LNCAP (cell line): ENCODE measurements at regions not wholly inside any gene's neighbourhood (a gene's known extent, or its start where the extent isn't known, plus 50 kb on each side); places are given as distances from the start of the nearest gene placed in this dataset.

Experiments used
- CTCF ChIP-seq: fragments of 450-650 bp; IDR thresholded peaks from 2 replicates; pipeline ENCODE4 v1.5.1; 2017; ENCODE audit warnings: mild to moderate bottlenecking

- TF ChIP-seq CTCF = no peak
Observed at GRCh38 chr1:117770981-117771531, 158.4 kb downstream of the GDAP2 start.

GRCh38 chr1:117779364-117779763 lies 150.1 kb downstream of the GDAP2 start:
- TF ChIP-seq CTCF = no peak

- TF ChIP-seq CTCF = no peak
Observed at GRCh38 chr1:117780687-117781475, 148.5 kb downstream of the GDAP2 start.

GRCh38 chr1:117782056-117782455 lies 147.4 kb downstream of the GDAP2 start:
- no peak for TF ChIP-seq CTCF

GRCh38 chr1:117783606-117784396 lies 145.6 kb downstream of the GDAP2 start:
- TF ChIP-seq CTCF = no peak

- no peak for TF ChIP-seq CTCF
Observed at GRCh38 chr1:117788014-117788413, 141.4 kb downstream of the GDAP2 start.

- no peak for TF ChIP-seq CTCF
Observed at GRCh38 chr1:117793413-117793812, 136.0 kb downstream of the GDAP2 start.
